ENCODE measurements at regions not wholly inside any gene's neighbourhood (a gene's known extent, or its start where the extent isn't known, plus 50 kb on each side); places are given as distances from the start of the nearest gene placed in this dataset.

GRCh38 chr1:172897738-172898137 lies 153.0 kb downstream of the TNFSF18 start (continued):
- TF ChIP-seq, protein P1, sequence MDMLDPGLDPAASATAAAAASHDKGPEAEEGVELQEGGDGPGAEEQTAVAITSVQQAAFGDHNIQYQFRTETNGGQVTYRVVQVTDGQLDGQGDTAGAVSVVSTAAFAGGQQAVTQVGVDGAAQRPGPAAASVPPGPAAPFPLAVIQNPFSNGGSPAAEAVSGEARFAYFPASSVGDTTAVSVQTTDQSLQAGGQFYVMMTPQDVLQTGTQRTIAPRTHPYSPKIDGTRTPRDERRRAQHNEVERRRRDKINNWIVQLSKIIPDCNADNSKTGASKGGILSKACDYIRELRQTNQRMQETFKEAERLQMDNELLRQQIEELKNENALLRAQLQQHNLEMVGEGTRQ (IDR thresholded peaks at IDR 0.05; ENCODE audit: low read length) = no peak
- no peak for TF ChIP-seq HDAC6 (IDR thresholded peaks at IDR 0.05; ENCODE audit: low read depth, low read length)
- TF ChIP-seq FOSL1 (IDR thresholded peaks at IDR 0.05; ENCODE audit: insufficient read depth, low read depth, low read length) = no peak
- TF ChIP-seq EGR1 (IDR thresholded peaks at IDR 0.05; ENCODE audit: borderline replicate concordance, low read depth, low read length) = no peak
- TF ChIP-seq SP1 (IDR thresholded peaks at IDR 0.05; ENCODE audit: low read depth, low read length) = no peak
- no peak for TF ChIP-seq CEBPB (IDR thresholded peaks at IDR 0.05; ENCODE audit: low read depth, low read length)
- no peak for TF ChIP-seq BRCA1 (IDR thresholded peaks at IDR 0.05; ENCODE audit: low read depth, low read length)
- no peak for TF ChIP-seq SIRT6 (IDR thresholded peaks at IDR 0.05; ENCODE audit: low read length)
- TF ChIP-seq CREB1 (IDR thresholded peaks at IDR 0.05) = no peak
- TF ChIP-seq ASH2L (IDR thresholded peaks at IDR 0.05; ENCODE audit: low read length) = no peak
- TF ChIP-seq POLR2A (IDR thresholded peaks at IDR 0.05; ENCODE audit: control extremely low read depth in 1 of 2, low read depth in 2 of 2, low read length in 2 of 2) = no peak
- TF ChIP-seq SP2 (IDR thresholded peaks at IDR 0.05; ENCODE audit: low read length) = no peak
- no peak for TF ChIP-seq SAP30 (IDR thresholded peaks at IDR 0.05; ENCODE audit: insufficient read depth, insufficient replicate concordance, low read length)
- TF ChIP-seq EP300 (IDR thresholded peaks at IDR 0.05; ENCODE audit: borderline replicate concordance in 1 of 2, low read depth in 2 of 2, low read length in 2 of 2) = no peak
- TF ChIP-seq RNF2 (IDR thresholded peaks at IDR 0.05; ENCODE audit: borderline replicate concordance, low read depth, low read length, missing control alignments, poor library complexity, severe bottlenecking) = no peak
- TF ChIP-seq MAFK (IDR thresholded peaks at IDR 0.05; ENCODE audit: low read depth, low read length) = no peak

Data from H1 (cell line).